Effector memory CD4-positive, alpha-beta T cell (primary cell): ENCODE measurements at regions not wholly inside any gene's neighbourhood (a gene's known extent, or its start where the extent isn't known, plus 50 kb on each side); places are given as distances from the start of the nearest gene placed in this dataset.

ENCODE experiments used
- DNase-seq, 3 donors: peaks; one replicate each; pipeline ENCODE4 v3.0.0-alpha.2; 2020
- H3K27ac ChIP-seq: 2 replicates; pipeline ENCODE4 v1.7.0; 2013; ENCODE audit warnings: mild to moderate bottlenecking, low read length, moderate library complexity; ENCODE audit not compliant: insufficient read depth, poor library complexity, severe bottlenecking
- H3K27me3 ChIP-seq: replicated peaks from 2 replicates; pipeline ENCODE4 v1.7.0; 2013; ENCODE audit warnings: mild to moderate bottlenecking, low read length; ENCODE audit not compliant: insufficient read depth, control insufficient read depth, poor library complexity, severe bottlenecking
- H3K36me3 ChIP-seq: 2 replicates; pipeline ENCODE4 v1.7.0; 2013; ENCODE audit warnings: mild to moderate bottlenecking, low read length, moderate library complexity; ENCODE audit not compliant: control insufficient read depth, insufficient read depth
- H3K4me1 ChIP-seq: 2 replicates; pipeline ENCODE4 v1.7.0; 2013; ENCODE audit warnings: low read length, mild to moderate bottlenecking; ENCODE audit not compliant: control insufficient read depth, insufficient read depth, poor library complexity, severe bottlenecking
- H3K4me3 ChIP-seq: 2 replicates; pipeline ENCODE4 v1.7.0; 2013; ENCODE audit warnings: low read length, low read depth, mild to moderate bottlenecking; ENCODE audit not compliant: insufficient read depth, poor library complexity, severe bottlenecking
- H3K9me3 ChIP-seq: 2 replicates; pipeline ENCODE4 v1.7.0; 2013; ENCODE audit warnings: mild to moderate bottlenecking, low read length, moderate library complexity; ENCODE audit not compliant: control insufficient read depth

GRCh38 chr6:22007469-22007868 is 289.4 kb downstream of the PRL start:
- no peaks in the 10 kb centered on the region for H3K36me3 ChIP-seq
- H3K4me3 ChIP-seq, result no peak overlapping the region
- H3K9me3 ChIP-seq, result no peaks in the 10 kb centered on the region
- no peaks in the 10 kb centered on the region for H3K4me1 ChIP-seq
- H3K27me3 ChIP-seq, result no peaks in the 10 kb centered on the region
- no peak overlapping the region for H3K27ac ChIP-seq
- DNase-seq, result no peak

GRCh38 chr6:22008248-22008836 is 288.5 kb downstream of the PRL start:
- Histone ChIP-seq H3K27me3 (no peaks in the 10 kb centered on the region), H3K27ac (no peak overlapping the region), H3K4me3 (no peak overlapping the region), H3K4me1 (no peaks in the 10 kb centered on the region), H3K9me3 (no peaks in the 10 kb centered on the region), H3K36me3 (no peaks in the 10 kb centered on the region)
- no peak for DNase-seq

- H3K27me3 ChIP-seq, result no peaks in the 10 kb centered on the region
Measured at GRCh38 chr6:22010102-22010501, 286.7 kb downstream of the PRL start.

GRCh38 chr6:22015216-22015615 is 281.6 kb downstream of the PRL start:
- no peaks in the 10 kb centered on the region for H3K9me3 ChIP-seq
- no peak overlapping the region for H3K4me3 ChIP-seq
- no peak for DNase-seq
- H3K27ac ChIP-seq, result no peak overlapping the region
- no peaks in the 10 kb centered on the region for H3K4me1 ChIP-seq
- no peaks in the 10 kb centered on the region for H3K36me3 ChIP-seq
- no peaks in the 10 kb centered on the region for H3K27me3 ChIP-seq

More at GRCh38 chr6:22010102-22010501, 286.7 kb downstream of the PRL start:
- Histone ChIP-seq H3K4me3 (no peak overlapping the region), H3K4me1 (no peaks in the 10 kb centered on the region), H3K9me3 (no peaks in the 10 kb centered on the region), H3K36me3 (no peaks in the 10 kb centered on the region), H3K27ac (no peak overlapping the region)
- DNase-seq, result no peak

GRCh38 chr6:22015944-22016343 is 280.9 kb downstream of the PRL start:
- Histone ChIP-seq H3K27me3 (no peaks in the 10 kb centered on the region), H3K27ac (no peak overlapping the region), H3K4me1 (no peaks in the 10 kb centered on the region), H3K36me3 (no peaks in the 10 kb centered on the region), H3K4me3 (no peak overlapping the region), H3K9me3 (no peaks in the 10 kb centered on the region)
- DNase-seq, result no peak

GRCh38 chr6:22017272-22017671 is 279.6 kb downstream of the PRL start:
- Histone ChIP-seq H3K4me1 (no peaks in the 10 kb centered on the region), H3K27ac (no peak overlapping the region), H3K4me3 (no peak overlapping the region), H3K36me3 (no peaks in the 10 kb centered on the region), H3K27me3 (no peaks in the 10 kb centered on the region), H3K9me3 (no peaks in the 10 kb centered on the region)
- no peak for DNase-seq

- H3K4me3 ChIP-seq, result no peak overlapping the region
- no peaks in the 10 kb centered on the region for H3K27me3 ChIP-seq
- H3K9me3 ChIP-seq, result no peaks in the 10 kb centered on the region
- H3K4me1 ChIP-seq, result no peaks in the 10 kb centered on the region
- no peaks in the 10 kb centered on the region for H3K36me3 ChIP-seq
- H3K27ac ChIP-seq, result no peak overlapping the region
- no peak for DNase-seq
Measured at GRCh38 chr6:22017766-22018165, 279.1 kb downstream of the PRL start.

GRCh38 chr6:22019857-22020256 is 277.0 kb downstream of the PRL start:
- Histone ChIP-seq H3K9me3 (no peaks in the 10 kb centered on the region), H3K4me3 (no peak overlapping the region), H3K4me1 (no peaks in the 10 kb centered on the region), H3K27ac (no peak overlapping the region), H3K36me3 (no peaks in the 10 kb centered on the region), H3K27me3 (no peaks in the 10 kb centered on the region)
- no peak for DNase-seq

GRCh38 chr6:22020299-22021003 is 276.4 kb downstream of the PRL start:
- Histone ChIP-seq H3K4me1 (no peaks in the 10 kb centered on the region), H3K27ac (no peak overlapping the region), H3K9me3 (no peaks in the 10 kb centered on the region), H3K4me3 (no peak overlapping the region), H3K36me3 (no peaks in the 10 kb centered on the region), H3K27me3 (no peaks in the 10 kb centered on the region)
- DNase-seq, result no peak

- DNase-seq, result no peak
- H3K4me3 ChIP-seq, result no peak overlapping the region
- H3K9me3 ChIP-seq, result no peaks in the 10 kb centered on the region
- no peak overlapping the region for H3K27ac ChIP-seq
- H3K36me3 ChIP-seq, result no peaks in the 10 kb centered on the region
- no peaks in the 10 kb centered on the region for H3K27me3 ChIP-seq
- H3K4me1 ChIP-seq, result no peaks in the 10 kb centered on the region
Measured at GRCh38 chr6:22021966-22022365, 274.9 kb downstream of the PRL start.
